Neural progenitor cell (in vitro differentiated cells): ENCODE measurements at regions not wholly inside any gene's neighbourhood (a gene's known extent, or its start where the extent isn't known, plus 50 kb on each side); places are given as distances from the start of the nearest gene placed in this dataset.

Experiments
- DNase-seq: peaks from one replicate; pipeline ENCODE4 v3.0.0-alpha.2; 2016; ENCODE audit warnings: low spot score
- H2AFZ ChIP-seq: fragments of 200-600 bp; sonication (generic); replicated peaks from 2 replicates; pipeline ENCODE4 v1.6.1; 2016; ENCODE audit warnings: antibody characterized with exemption
- H3F3A ChIP-seq: fragments of 200-600 bp; sonication (generic); 2 replicates; pipeline ENCODE4 v1.6.1; 2016; ENCODE audit warnings: antibody characterized with exemption, low read depth
- H3K27ac ChIP-seq: fragments of 200-600 bp; sonication (generic); 2 replicates; pipeline ENCODE4 v1.5.1; 2016; ENCODE audit warnings: mild to moderate bottlenecking
- H3K27me3 ChIP-seq: fragments of 200-600 bp; sonication (generic); 2 replicates; pipeline ENCODE4 v1.6.1; 2016; ENCODE audit warnings: mild to moderate bottlenecking, moderate library complexity
- H3K36me3 ChIP-seq: fragments of 200-600 bp; sonication (generic); 2 replicates; pipeline ENCODE4 v1.5.1; 2016
- H3K4me1 ChIP-seq: fragments of 200-600 bp; sonication (generic); 2 replicates; pipeline ENCODE4 v1.6.1; 2016; ENCODE audit warnings: mixed run types
- H3K4me2 ChIP-seq: fragments of 200-600 bp; sonication (generic); 2 replicates; pipeline ENCODE4 v1.6.1; 2016
- H3K4me3 ChIP-seq: fragments of 200-600 bp; sonication (generic); 2 replicates; pipeline ENCODE4 v1.5.1; 2016
- H3K79me2 ChIP-seq: fragments of 200-600 bp; sonication (generic); 2 replicates; pipeline ENCODE4 v1.6.1; 2016; ENCODE audit warnings: low read depth
- H3K9ac ChIP-seq: fragments of 200-600 bp; sonication (generic); 2 replicates; pipeline ENCODE4 v1.6.1; 2016
- H3K9me3 ChIP-seq: fragments of 200-600 bp; sonication (generic); 2 replicates; pipeline ENCODE4 v1.5.1; 2016; ENCODE audit warnings: low read depth
- H4K20me1 ChIP-seq: fragments of 200-600 bp; sonication (generic); 2 replicates; pipeline ENCODE4 v1.6.1; 2016; ENCODE audit warnings: low read depth
- H3K27ac Mint-ChIP-seq: 3 replicates; pipeline ENCODE4 v1.8.0; 2021; ENCODE audit warnings: mixed read lengths
- H3K27me3 Mint-ChIP-seq: 2 replicates; pipeline ENCODE4 v1.8.0; 2022; ENCODE audit warnings: low read depth, mild to moderate bottlenecking, inconsistent platforms, moderate library complexity, mixed read lengths; ENCODE audit not compliant: insufficient read depth
- H3K36me3 Mint-ChIP-seq: 3 replicates; pipeline ENCODE4 v1.8.0; 2021; ENCODE audit warnings: mixed read lengths
- H3K4me1 Mint-ChIP-seq: 3 replicates; pipeline ENCODE4 v1.8.0; 2021; ENCODE audit warnings: mixed read lengths
- H3K4me3 Mint-ChIP-seq: 3 replicates; pipeline ENCODE4 v1.8.0; 2021; ENCODE audit warnings: mild to moderate bottlenecking, moderate library complexity, mixed read lengths
- H3K9me3 Mint-ChIP-seq: 3 replicates; pipeline ENCODE4 v1.8.0; 2020; ENCODE audit warnings: mixed read lengths
- CTCF ChIP-seq: fragments of 200-600 bp; sonication (generic); IDR thresholded peaks from 2 replicates; pipeline ENCODE4 v1.5.1; 2017; ENCODE audit warnings: antibody characterized with exemption, mild to moderate bottlenecking
- EZH2 ChIP-seq: fragments of 200-600 bp; sonication (generic); IDR thresholded peaks from 2 replicates; pipeline ENCODE4 v1.6.1; 2017; ENCODE audit warnings: antibody characterized with exemption, mild to moderate bottlenecking, moderate library complexity
- EZH2phosphoT487 ChIP-seq: fragments of 200-600 bp; sonication (generic); IDR thresholded peaks from 2 replicates; pipeline ENCODE4 v1.6.1; 2017; ENCODE audit warnings: antibody characterized with exemption

- Histone ChIP-seq H3K27ac (no peak overlapping the region), H3K36me3 (no peaks in the 10 kb centered on the region), H3K9me3 (no peaks in the 10 kb centered on the region), H3K4me1 (no peaks in the 10 kb centered on the region), H2AFZ (no peak overlapping the region), H3K4me2 (no peak overlapping the region), H3K27me3 (no peaks in the 10 kb centered on the region), H4K20me1 (no peaks in the 10 kb centered on the region), H3K9ac (no peak overlapping the region), H3K4me3 (no peak overlapping the region), H3K79me2 (no peaks in the 10 kb centered on the region), H3F3A (no peaks in the 10 kb centered on the region)
- Mint-ChIP-seq H3K4me1 (no peaks in the 10 kb centered on the region), H3K36me3 (no peaks in the 10 kb centered on the region), H3K27me3 (peaks cover 4% of the 10 kb centered on the region), H3K27ac (no peak overlapping the region), H3K9me3 (no peaks in the 10 kb centered on the region), H3K4me3 (no peak overlapping the region)
- TF ChIP-seq CTCF (no peak), EZH2phosphoT487 (no peak), EZH2 (no peak)
- no peak for DNase-seq
These were observed 371.6 kb upstream of the MAF start for GRCh38 chr16:79972053-79972704.

- H3K79me2 ChIP-seq: no peaks in the 10 kb centered on the region
- H2AFZ ChIP-seq: no peak overlapping the region
- no peaks in the 10 kb centered on the region for H3K9me3 ChIP-seq
- H3K36me3 ChIP-seq: no peaks in the 10 kb centered on the region
- H3K4me2 ChIP-seq: no peak overlapping the region
- H4K20me1 ChIP-seq: no peaks in the 10 kb centered on the region
- TF ChIP-seq EZH2phosphoT487 (no peak), CTCF (no peak), EZH2 (no peak)
- DNase-seq: no peak
- Mint-ChIP-seq H3K36me3 (no peaks in the 10 kb centered on the region), H3K4me1 (no peaks in the 10 kb centered on the region), H3K9me3 (no peaks in the 10 kb centered on the region), H3K27me3 (peaks cover 4% of the 10 kb centered on the region), H3K4me3 (no peak overlapping the region), H3K27ac (no peak overlapping the region)
- H3K9ac ChIP-seq: no peak overlapping the region
- H3K27ac ChIP-seq: no peak overlapping the region
- H3K27me3 ChIP-seq: no peaks in the 10 kb centered on the region
- H3K4me1 ChIP-seq: no peaks in the 10 kb centered on the region
- no peaks in the 10 kb centered on the region for H3F3A ChIP-seq
- no peak overlapping the region for H3K4me3 ChIP-seq
These were observed 370.7 kb upstream of the MAF start for GRCh38 chr16:79971237-79971572.

- Histone ChIP-seq H3K4me3 (no peak overlapping the region), H4K20me1 (no peaks in the 10 kb centered on the region)
These were observed 370.2 kb upstream of the MAF start for GRCh38 chr16:79970551-79971236.

More at GRCh38 chr16:79970551-79971236, 370.2 kb upstream of the MAF start:
- Histone ChIP-seq H3K9me3 (no peaks in the 10 kb centered on the region), H3K4me1 (no peaks in the 10 kb centered on the region), H3K4me2 (no peak overlapping the region), H3K9ac (no peak overlapping the region), H3K36me3 (no peaks in the 10 kb centered on the region), H3K27ac (no peak overlapping the region), H3F3A (no peaks in the 10 kb centered on the region), H3K27me3 (no peaks in the 10 kb centered on the region), H2AFZ (no peak overlapping the region), H3K79me2 (no peaks in the 10 kb centered on the region)
- Mint-ChIP-seq H3K9me3 (no peaks in the 10 kb centered on the region), H3K4me3 (no peak overlapping the region), H3K4me1 (no peaks in the 10 kb centered on the region), H3K27ac (no peak overlapping the region), H3K27me3 (peaks cover 4% of the 10 kb centered on the region), H3K36me3 (no peaks in the 10 kb centered on the region)
- DNase-seq: no peak
- no peak for TF ChIP-seq EZH2
- TF ChIP-seq CTCF: no peak
- no peak for TF ChIP-seq EZH2phosphoT487
